NK-92 (cell line): ENCODE measurements at regions not wholly inside any gene's neighbourhood (a gene's known extent, or its start where the extent isn't known, plus 50 kb on each side); places are given as distances from the start of the nearest gene placed in this dataset.

Source experiments
- DNase-seq: peaks from one replicate; lab custom pipeline; 2025; ENCODE audit not compliant: unreplicated experiment; lab: John Stamatoyannopoulos, UW

DNA sequence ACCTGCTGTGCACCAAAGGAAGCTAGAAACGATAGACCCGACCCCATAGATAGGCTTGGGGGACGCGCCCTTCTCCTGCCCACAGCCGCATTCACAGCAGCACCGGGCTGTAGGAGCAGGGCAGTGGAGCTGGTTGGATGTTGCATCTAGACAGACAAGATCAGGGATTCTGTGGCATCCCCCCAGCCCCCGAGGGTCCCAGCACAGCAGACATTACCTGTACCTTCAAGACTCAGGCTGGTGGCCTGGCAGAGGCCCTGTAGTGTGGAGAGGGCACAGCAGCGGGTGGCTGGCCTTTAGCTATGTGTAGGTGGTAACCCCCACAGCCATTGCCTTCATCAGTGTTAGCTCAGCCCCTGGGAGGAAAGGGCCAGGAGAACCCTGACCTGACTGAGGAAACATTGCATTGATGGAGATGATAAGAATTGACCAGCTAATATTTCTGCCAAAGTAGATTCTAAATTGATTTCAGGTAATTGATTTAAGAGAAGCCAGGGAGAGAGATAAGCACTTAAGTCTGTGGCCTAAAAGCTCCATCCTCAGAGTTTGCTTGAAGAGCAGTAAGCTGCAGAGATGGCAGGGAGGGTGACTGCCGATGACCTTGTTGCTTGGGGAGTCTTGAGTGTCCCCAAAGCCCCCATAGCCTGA lies 269.4 kb downstream of the TLE3 start:
- no peak for DNase-seq

DNA sequence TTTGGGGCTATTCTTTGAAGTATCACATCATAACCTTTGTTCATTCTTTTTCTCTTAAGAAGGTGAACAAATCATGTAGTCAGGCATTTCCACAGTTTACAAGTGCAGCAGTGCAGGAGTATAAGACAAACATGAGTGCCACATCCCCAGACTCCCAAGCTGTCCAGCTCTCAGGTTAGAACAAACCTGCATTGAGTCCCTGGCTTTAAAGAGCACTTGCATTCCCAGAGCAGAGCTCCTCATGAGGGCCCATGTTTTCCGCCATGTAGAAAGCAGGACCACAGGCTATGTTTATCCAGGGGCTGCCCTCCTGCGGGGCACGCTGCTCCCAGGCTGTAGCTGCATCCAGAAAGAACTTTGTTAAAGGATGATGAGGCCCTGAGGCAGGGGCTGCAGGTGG lies 267.7 kb downstream of the TLE3 start:
- DNase-seq, result no peak

DNA sequence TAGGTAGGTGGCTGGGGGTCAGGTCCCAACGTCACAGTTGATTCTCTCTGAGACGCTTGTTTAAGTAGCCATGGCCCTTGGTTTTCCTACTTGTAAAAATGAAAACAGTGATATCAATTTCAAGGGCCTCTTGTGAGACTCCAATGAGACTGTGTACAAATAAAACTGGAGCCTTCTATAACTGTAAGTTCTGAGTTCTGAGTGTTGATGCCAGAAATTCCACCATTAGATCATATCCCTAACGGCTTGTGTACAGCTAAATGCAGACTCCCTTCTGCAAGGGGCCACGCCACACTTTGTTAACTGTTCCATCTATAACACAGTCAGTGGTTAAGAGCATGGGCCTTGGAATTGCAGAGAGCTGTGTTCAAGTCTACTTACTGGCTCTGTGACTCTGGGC lies 267.3 kb downstream of the TLE3 start:
- DNase-seq, result no peak

DNA sequence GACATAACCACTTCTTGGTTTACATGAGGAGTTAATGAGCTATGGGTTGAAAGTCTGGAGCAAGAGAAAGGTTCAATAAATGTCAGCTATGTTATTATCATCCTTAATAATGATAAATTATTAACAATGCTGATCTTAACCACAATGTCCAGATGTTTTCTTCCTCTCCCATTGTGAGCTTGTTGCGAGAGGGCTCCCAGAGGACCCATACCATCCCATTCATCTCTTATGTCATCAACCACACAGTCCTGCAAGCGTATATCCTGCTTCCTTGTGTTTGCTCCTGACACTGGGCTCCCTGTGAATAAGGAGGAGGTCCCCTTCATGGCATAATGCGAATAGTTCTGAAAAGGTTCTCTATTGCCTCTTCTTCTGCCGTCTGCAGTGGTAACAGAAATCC lies 266.8 kb downstream of the TLE3 start:
- no peak for DNase-seq

DNA sequence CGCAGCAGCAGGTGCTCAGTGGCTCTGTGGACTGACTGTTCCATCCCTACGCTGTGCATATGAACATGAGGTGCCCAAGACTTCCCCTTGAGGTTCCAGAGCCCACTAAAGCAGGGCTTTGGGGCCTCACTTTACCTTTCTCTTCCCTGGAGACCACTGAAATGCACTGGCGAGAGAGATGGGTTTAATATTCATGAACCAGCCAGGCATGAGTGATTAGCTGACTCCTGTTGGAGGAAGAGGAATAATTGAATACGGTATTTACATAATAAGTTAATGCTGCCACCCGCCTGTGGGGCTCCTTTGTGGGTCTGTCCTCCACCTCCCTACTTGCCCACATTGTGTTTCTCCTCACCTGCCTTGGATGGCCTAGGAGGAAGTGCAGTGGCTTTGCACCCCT lies 263.4 kb downstream of the TLE3 start:
- DNase-seq, result no peak

DNA sequence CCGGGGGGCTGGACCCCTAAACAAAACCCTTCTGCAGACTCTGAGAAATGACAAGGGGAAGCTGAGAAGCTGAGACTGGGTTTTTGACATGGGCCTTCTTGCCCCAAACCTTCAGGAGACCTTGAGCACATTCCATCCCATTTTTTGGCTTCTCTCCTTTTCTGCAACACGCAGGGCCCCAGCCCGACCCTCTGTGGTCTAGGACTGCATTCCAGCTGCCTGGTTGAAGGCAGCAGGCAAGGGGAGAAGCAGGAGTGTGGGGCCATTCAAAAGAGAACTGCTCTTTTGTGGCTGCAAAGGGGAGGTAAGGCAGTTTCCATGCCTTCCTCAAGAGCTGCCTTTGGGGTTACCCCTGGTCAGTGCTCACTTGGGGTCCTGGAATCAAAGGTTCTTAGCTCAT lies 263.0 kb downstream of the TLE3 start:
- no peak for DNase-seq

DNA sequence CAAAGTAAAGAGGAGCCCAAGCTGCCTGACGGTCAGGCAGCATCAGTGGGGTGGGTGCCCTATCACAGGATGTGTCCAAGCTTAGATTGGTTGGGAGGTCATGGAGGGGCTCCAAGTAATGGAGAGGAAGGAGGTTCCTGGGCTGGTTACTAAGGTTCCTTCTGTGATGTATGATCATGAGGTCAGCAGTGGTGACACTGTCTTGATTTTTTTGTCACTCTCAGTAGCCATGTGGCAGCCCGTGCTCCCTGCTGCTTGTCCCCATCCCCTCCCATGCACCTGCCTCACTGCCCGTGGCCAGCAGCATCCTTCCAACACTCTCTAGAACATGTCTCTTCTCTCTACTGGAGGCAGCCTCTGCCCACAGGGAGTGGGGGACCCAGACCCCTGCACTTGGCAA lies 261.7 kb downstream of the TLE3 start:
- DNase-seq, result no peak

DNA sequence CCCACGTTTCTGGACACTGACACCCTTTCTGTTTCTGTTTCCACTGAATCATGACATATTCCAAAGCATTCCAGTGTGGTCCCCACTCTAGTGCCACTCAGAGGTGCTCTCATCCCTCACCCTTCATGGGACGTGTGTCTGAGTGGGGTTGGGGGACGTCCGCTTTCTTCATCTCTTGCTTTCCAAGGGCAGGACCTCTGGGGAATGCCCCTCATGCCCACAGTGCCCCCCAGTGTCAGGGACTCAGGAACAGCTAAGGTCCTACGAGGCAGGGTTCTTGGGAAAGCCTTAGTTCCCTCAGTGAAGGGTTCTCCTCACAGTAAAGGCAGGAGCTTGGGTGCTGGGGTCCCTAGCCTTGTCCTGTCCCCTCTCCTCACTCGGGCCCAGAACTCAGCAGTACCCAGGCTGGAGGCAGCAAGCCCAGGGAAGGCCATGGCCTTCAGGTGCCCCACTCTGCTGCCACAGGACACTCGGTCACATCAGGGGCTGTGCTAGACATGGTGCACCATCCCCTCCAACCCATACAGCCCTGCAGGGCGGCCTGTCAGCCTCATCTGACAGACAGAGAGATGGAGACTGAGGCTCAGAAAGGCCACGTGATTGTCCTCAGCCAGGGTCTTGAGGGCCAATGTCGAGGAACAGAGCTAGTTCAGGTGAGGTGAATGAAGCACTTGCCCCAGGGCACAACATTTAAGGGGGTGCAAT lies 261.0 kb downstream of the TLE3 start:
- DNase-seq, result no peak

DNA sequence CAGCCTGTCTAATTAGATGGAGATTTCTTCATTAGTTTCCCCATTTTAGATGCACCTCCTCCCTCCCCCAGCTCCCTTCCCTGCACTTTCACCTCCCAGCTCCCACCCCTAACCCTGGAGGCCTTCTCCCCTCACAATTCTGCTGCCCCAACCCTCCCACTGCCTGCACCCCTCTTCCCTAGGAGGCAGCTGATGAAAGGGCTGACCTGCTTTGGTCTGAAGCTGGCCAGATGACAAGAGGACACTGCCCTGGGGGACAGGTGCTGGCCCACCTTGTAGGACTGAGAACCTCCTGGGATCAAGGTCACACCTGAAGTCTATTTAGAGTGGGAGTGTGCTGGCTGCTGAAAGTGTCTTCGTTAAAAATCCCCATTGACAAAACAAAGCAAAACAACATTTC lies 259.4 kb downstream of the TLE3 start:
- no peak for DNase-seq

DNA sequence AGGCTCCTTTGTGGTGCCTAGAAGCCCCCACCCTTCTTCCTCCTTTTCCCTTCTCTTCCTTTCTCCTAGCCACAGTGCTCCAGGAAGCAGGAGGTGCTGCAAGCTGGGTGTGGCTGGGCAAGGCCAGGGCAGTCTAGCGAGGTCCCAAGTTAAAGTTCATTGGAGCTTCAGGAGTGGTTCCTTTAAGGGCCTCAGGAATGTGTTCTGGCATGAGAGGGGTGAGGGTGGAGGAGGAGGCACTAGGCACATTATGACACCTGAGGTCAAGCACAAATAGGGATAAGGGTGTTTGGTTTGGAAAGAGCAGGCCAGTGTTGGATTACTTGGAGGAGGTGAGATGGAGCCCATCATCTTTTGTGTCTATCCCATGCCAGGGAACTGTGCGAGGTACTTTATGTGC lies 258.7 kb downstream of the TLE3 start:
- no peak for DNase-seq

DNA sequence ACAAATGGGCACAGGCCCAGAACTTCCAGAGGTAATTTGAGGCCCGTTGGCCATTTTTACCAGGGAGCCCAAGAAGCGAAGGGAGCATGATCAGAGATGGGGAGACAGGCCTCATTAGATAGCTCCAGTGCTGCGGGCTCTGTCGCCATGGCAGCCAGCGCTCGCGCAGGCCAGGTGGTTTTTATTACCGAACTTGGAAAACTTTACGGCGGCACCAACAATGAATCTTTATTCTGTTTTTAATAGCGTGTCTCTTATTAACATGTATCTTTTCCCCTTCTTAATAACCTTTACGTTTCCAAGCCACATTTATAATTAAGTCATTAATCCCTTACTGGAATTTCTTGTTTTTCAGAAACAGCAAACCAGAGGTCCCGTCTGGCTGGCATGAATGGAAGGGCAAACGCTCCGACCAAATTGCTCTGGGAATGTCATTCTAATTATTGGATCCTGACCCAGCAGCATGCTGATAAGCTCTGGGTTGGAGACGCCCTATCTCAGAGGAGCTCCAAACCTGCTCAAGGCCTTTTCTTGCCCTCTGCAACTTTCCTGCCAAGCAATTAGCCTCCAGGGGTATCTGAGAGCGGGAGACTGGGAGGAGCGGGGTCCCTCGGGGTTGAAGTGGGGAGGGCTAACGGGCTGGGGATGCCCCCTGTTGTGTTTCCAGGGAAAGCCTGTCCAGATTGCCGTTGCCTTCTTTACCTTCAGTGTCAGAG lies 256.4 kb downstream of the TLE3 start:
- DNase-seq, result no peak

DNA sequence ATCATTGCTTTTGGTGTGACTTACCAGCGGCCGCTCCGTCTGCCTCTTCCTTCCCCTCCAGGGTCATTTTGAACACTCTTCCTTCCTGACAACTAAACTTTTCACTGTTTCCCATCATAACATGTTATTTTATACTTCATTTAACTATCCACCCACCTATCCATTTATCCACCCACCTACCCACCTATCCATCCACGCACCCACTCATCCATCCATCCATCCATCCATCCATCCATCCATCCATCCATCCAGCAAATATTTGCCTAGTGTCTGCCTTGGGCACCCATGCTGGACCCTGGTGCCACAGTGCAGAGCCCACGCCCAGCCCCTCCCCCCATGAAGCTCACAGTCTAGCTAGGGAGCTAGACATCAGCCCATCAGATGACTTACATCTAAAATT lies 254.9 kb downstream of the TLE3 start:
- no peak for DNase-seq

DNA sequence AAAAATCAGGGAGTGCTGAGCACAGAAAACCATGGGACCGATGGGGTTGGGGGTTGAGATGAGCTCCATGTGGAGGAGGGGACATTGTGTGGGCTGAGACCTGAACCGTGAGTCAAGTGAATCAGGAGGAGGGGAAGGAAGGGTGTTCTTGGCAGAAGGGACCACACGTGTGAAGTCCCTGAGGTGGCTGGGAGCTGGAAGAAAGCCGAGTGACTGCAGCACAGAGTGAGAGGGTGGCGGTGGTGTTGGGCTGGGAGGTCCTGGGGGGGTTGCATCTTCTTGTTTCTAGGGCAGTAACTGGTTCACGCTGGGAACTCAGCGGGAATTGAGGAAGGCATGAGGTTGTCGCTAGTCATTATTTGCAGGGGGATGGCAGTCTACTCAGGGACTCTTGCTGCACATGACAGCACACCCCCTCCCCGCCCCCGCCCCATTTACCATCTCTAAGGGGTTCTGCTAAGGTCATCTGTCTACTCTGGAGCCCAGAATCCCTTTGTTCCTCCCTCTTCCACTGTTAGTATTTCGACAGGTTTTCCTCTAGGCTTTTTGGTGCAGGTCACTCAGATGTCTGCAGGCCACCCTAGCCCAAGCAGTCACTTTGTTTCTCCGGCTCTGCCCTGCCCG lies 254.3 kb downstream of the TLE3 start:
- DNase-seq, result no peak

DNA sequence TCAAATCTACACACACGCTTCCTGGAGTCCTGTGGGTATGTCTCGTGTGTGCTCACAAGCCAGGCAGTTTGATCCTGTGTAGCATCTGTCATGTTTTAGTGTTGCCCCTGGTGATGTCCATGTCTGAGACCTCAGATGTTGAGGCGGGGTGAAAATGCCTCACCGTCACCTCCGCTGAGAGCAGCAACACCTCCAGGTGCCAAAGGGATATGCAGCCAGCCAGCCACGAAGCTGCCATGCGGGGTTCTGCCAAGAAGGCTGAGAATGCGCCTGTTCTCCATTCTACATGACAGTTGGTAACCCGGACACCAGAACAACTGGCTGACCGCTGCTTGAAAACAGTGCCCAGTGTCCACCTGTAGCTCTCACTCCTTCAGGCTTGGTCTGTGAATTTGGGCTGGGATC lies 253.8 kb downstream of the TLE3 start:
- no peak for DNase-seq

DNA sequence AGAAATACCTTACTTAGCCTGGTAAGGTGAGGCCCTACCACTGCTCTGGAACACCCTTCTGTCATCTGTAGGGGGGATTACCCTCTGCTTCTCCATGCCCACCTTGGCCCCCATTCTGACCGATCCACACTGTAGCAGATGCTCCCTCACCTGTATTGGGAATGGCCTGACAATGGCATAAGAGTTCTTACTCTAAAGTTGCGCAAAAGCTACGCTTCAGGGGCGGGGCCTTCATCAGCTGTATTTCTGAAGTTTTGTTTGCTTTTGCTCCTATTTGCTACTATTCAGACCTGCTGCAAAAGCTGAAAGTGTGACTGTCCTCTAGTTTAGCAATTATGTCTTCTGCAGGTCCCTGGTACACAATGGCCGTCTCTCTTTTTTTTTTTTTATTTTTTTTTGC lies 252.6 kb downstream of the TLE3 start:
- DNase-seq, result no peak

DNA sequence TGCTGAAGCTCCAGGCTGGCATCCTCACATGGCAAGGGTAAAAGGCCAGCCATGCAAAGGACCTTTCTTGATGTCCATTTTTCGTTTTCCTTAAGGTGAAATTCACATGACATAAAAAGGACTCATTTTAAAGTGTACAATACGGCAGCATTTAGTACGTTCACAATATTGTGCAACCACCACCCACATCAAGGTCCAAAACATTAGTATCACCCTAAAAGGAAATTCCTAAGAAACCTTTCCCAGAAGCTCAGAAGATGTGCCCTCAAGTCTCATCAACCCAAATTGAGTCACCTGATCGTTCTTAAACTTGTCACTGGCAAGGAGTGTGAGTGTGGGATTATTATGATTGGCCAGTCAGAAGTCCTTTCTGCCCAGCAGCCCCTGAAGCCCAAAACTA lies 250.1 kb downstream of the TLE3 start:
- DNase-seq, result no peak

DNA sequence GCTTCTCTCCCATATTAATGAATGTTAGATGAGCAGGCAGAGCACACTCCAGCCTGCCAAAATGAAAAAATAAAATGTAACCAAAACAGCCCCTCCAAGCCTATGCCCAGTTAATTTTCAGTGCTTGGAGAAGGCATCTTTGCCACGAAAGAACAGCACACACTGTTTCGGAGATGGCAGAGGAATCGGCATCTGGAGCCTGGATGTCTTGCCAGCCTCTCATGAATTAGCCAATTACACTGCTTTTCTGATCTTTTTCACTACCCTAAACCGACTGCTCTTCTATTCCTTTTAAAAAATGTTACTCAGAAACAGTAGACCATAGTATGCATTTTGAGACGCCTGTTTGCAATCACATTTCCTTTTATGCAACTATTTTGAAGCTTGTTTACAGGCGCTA lies 249.6 kb downstream of the TLE3 start:
- DNase-seq, result no peak

DNA sequence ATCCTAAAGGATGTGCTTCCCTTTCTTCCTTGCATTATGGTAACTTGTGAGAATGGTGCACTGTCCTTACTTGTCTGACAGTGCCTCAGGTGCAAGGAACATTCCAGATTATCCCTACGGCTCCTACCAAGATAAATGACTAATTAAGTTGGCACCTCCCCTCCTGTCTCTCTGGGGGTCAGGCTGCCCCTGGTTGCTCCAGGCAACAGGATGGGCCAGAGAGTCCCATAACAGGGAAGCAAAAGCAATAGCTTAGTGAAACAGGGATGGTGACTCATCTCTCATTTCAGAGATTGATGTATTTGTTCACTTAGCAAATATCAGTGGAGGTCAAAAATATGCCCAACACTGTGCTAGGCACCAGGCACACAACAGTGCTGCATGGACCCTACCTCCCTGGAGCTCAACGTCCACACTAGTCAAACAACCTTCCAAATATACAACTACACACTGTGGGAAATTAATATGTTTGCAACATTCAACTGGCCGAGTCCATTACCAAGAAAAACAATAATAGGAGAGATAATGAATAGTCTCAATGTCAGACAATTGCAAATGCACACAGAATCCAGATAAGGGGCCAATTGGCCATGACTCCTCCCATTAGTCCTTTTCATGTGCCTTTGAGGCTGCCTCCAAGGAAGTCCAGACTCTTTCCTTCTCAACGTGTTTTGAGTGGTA lies 249.0 kb downstream of the TLE3 start:
- DNase-seq, result no peak

DNA sequence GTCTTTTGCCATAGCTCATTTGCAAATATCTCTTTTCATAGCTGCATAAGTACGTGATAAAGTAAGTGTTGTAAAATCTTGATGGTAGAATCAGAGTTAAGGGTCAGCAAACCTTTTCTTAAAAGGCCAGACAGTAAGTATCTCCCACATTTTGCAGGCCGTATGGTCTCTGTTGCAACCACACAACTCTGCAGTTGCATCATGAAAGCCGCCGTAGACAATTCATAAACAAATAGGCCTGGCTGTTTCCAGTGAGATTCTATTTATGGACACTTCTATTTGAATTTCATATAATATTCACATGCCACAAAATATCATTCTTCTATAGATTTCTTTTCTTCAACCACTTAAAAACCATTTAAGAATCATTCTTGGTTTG lies 248.5 kb downstream of the TLE3 start:
- DNase-seq, result no peak

DNA sequence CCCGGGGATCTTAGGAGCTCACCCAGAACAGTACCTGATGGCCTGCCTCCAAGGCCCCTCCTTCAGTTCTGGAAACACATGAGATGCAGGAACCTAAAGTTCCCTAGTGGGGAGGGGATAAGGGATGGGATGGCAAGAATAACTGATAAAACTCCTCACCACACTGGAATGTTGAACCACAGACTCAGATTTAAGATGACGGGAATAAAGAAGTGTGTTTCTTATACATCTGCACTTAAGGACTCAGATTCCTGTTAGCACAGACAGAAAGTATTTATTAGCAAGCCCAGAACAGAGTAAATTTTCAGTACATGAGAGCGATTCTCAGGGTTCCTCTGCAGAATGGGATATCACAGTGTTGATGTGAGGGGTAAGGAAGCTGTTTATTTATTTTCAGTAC lies 245.2 kb downstream of the TLE3 start:
- DNase-seq, result no peak

DNA sequence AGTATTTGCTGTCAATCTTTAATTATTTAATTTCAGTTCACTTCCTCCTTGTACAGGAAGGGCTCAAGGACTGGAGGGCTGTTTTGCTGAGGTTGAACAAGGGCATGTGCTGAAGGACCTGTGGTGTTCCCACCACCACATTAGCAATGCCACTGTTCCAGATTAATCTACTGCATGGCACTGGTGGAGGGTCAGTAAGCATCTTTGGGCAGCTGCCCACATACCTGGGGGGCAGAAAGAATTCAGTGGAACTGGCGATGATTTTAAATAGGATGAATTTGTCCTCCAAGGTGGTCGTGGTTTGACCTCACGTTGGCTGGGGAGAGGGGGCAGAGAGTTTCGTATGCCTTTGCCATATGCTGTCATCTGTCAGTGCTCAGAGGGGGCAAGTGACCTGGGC lies 244.8 kb downstream of the TLE3 start:
- DNase-seq, result no peak

DNA sequence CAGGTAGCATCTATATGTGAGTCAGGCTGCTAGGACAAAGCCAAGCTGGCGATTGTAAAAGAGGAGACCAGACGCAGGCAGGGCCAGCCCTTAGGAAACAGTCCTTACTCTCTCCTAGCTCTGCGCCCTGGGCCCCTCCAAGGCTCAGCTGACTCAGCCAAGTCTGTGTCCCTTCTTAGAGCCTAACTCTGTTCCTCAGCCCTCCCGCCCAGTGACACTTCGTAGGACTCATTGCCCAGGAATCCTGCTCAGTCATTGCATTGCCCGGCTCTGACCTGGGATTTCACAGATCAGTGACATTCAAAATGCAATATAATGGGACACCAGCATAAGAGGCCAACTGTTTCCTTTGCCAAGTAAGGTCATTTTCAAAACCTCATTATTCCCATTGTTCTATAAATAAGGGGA lies 244.2 kb downstream of the TLE3 start:
- DNase-seq, result no peak
